GM12878 (cell line): ENCODE measurements at regions not wholly inside any gene's neighbourhood (a gene's known extent, or its start where the extent isn't known, plus 50 kb on each side); places are given as distances from the start of the nearest gene placed in this dataset.

Experiments used
- CREB1 ChIP-seq: IDR thresholded peaks from 2 replicates; pipeline ENCODE4 v1.6.1; 2012; ENCODE audit warnings: low read depth, mild to moderate bottlenecking, inconsistent platforms
- CREM ChIP-seq: IDR thresholded peaks from 2 replicates; pipeline ENCODE4 v1.6.1; 2014; ENCODE audit warnings: antibody characterized with exemption, low read depth
- PAX5 ChIP-seq: IDR thresholded peaks from 2 replicates; pipeline ENCODE4 v1.6.1; 2011; ENCODE audit warnings: low read depth, low read length, borderline replicate concordance
- POLR2A ChIP-seq: IDR thresholded peaks from 2 replicates; pipeline ENCODE4 v1.6.1; 2011; ENCODE audit warnings: low read depth, mild to moderate bottlenecking, low read length
- POLR2AphosphoS5 ChIP-seq: IDR thresholded peaks from 2 replicates; pipeline ENCODE4 v1.6.1; 2011; ENCODE audit warnings: mild to moderate bottlenecking, low read length, inconsistent platforms
- SIN3A ChIP-seq: IDR thresholded peaks from 2 replicates; pipeline ENCODE4 v1.6.1; 2012; ENCODE audit warnings: low read depth, low read length, improper control_type of control experiment
- TF ChIP-seq, protein P1 (sequence below), 3 experiments: IDR thresholded peaks in 2 of 3; conservative IDR thresholded peaks in 1 of 3; 2 replicates each; pipeline ENCODE4 v1.5.1; 2011; ENCODE audit warnings: low read depth in 3 of 3, low read length in 3 of 3, mild to moderate bottlenecking in 3 of 3, control low read depth in 2 of 3, moderate library complexity in 2 of 3, inconsistent platforms in 1 of 3, mixed read lengths in 1 of 3; ENCODE audit not compliant: control insufficient read depth in 2 of 3, insufficient read depth in 1 of 3; ENCODE audit errors: extremely low read depth in 1 of 3
- TF ChIP-seq, protein P2 (sequence below): fragments of 450-650 bp; IDR thresholded peaks from 2 replicates; pipeline ENCODE4 v1.6.1; 2018; ENCODE audit warnings: borderline replicate concordance, mild to moderate bottlenecking; ENCODE audit not compliant: partially characterized antibody
- TF ChIP-seq, protein P3 (sequence below): IDR thresholded peaks from 2 replicates; pipeline ENCODE4 v1.6.1; 2012; ENCODE audit warnings: mild to moderate bottlenecking, low read depth, low read length
- TF ChIP-seq, protein P4 (sequence below): fragments of 450-650 bp; conservative IDR thresholded peaks from 2 replicates; pipeline ENCODE4 v1.6.1; 2017; ENCODE audit warnings: mild to moderate bottlenecking, moderate library complexity

DNA sequence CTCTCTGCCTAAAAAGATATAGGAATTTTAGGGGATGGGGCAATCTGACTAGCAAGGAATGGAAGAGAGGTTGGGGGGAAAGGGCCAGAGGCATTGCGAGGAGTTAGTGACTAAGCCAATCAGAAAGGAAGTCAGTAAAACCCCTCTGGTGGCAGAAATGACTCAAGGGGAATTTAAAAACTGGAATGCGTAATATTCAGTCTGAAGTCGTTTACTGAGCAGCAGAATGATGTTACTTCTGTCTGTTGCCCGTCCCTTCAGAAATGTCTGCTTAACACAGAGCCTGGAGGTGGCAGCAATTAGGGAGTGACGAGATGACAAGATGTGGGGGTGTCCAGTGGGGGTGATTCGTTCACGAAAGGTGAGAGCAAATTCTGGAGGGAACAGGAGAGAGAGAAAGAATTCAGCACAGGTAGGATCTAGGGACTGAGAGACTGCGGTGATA, 107.7 kb upstream of the CLMP start:
- TF ChIP-seq, protein P1, sequence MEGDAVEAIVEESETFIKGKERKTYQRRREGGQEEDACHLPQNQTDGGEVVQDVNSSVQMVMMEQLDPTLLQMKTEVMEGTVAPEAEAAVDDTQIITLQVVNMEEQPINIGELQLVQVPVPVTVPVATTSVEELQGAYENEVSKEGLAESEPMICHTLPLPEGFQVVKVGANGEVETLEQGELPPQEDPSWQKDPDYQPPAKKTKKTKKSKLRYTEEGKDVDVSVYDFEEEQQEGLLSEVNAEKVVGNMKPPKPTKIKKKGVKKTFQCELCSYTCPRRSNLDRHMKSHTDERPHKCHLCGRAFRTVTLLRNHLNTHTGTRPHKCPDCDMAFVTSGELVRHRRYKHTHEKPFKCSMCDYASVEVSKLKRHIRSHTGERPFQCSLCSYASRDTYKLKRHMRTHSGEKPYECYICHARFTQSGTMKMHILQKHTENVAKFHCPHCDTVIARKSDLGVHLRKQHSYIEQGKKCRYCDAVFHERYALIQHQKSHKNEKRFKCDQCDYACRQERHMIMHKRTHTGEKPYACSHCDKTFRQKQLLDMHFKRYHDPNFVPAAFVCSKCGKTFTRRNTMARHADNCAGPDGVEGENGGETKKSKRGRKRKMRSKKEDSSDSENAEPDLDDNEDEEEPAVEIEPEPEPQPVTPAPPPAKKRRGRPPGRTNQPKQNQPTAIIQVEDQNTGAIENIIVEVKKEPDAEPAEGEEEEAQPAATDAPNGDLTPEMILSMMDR (IDR thresholded peaks at IDR 0.05 in 2 of 3, conservative IDR thresholded peaks at IDR 0.05 in 1 of 3; ENCODE audit: control insufficient read depth in 2 of 3, extremely low read depth in 1 of 3, insufficient read depth in 1 of 3, low read depth in 3 of 3, low read length in 3 of 3) = no peak
- TF ChIP-seq PAX5 (peak; percentile 37; the same call in 1 of the 2 replicates), CREM (peak; percentile 81; the same call in 1 of the 2 replicates), SIN3A (no peak), POLR2AphosphoS5 (no peak), POLR2A (no peak), CREB1 (peak; percentile 74; the same call in 1 of the 2 replicates)
- TF ChIP-seq, protein P2, sequence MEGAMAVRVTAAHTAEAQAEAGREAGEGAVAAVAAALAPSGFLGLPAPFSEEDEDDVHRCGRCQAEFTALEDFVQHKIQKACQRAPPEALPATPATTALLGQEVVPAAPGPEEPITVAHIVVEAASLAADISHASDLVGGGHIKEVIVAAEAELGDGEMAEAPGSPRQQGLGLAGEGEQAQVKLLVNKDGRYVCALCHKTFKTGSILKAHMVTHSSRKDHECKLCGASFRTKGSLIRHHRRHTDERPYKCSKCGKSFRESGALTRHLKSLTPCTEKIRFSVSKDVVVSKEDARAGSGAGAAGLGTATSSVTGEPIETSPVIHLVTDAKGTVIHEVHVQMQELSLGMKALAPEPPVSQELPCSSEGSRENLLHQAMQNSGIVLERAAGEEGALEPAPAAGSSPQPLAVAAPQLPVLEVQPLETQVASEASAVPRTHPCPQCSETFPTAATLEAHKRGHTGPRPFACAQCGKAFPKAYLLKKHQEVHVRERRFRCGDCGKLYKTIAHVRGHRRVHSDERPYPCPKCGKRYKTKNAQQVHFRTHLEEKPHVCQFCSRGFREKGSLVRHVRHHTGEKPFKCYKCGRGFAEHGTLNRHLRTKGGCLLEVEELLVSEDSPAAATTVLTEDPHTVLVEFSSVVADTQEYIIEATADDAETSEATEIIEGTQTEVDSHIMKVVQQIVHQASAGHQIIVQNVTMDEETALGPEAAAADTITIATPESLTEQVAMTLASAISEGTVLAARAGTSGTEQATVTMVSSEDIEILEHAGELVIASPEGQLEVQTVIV = no peak
- TF ChIP-seq, protein P3, sequence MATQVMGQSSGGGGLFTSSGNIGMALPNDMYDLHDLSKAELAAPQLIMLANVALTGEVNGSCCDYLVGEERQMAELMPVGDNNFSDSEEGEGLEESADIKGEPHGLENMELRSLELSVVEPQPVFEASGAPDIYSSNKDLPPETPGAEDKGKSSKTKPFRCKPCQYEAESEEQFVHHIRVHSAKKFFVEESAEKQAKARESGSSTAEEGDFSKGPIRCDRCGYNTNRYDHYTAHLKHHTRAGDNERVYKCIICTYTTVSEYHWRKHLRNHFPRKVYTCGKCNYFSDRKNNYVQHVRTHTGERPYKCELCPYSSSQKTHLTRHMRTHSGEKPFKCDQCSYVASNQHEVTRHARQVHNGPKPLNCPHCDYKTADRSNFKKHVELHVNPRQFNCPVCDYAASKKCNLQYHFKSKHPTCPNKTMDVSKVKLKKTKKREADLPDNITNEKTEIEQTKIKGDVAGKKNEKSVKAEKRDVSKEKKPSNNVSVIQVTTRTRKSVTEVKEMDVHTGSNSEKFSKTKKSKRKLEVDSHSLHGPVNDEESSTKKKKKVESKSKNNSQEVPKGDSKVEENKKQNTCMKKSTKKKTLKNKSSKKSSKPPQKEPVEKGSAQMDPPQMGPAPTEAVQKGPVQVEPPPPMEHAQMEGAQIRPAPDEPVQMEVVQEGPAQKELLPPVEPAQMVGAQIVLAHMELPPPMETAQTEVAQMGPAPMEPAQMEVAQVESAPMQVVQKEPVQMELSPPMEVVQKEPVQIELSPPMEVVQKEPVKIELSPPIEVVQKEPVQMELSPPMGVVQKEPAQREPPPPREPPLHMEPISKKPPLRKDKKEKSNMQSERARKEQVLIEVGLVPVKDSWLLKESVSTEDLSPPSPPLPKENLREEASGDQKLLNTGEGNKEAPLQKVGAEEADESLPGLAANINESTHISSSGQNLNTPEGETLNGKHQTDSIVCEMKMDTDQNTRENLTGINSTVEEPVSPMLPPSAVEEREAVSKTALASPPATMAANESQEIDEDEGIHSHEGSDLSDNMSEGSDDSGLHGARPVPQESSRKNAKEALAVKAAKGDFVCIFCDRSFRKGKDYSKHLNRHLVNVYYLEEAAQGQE = no peak; the same call in 1 of the 2 replicates
- TF ChIP-seq, protein P4, sequence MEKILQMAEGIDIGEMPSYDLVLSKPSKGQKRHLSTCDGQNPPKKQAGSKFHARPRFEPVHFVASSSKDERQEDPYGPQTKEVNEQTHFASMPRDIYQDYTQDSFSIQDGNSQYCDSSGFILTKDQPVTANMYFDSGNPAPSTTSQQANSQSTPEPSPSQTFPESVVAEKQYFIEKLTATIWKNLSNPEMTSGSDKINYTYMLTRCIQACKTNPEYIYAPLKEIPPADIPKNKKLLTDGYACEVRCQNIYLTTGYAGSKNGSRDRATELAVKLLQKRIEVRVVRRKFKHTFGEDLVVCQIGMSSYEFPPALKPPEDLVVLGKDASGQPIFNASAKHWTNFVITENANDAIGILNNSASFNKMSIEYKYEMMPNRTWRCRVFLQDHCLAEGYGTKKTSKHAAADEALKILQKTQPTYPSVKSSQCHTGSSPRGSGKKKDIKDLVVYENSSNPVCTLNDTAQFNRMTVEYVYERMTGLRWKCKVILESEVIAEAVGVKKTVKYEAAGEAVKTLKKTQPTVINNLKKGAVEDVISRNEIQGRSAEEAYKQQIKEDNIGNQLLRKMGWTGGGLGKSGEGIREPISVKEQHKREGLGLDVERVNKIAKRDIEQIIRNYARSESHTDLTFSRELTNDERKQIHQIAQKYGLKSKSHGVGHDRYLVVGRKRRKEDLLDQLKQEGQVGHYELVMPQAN = no peak
